Neural progenitor cell (in vitro differentiated cells): ENCODE measurements at regions not wholly inside any gene's neighbourhood (a gene's known extent, or its start where the extent isn't known, plus 50 kb on each side); places are given as distances from the start of the nearest gene placed in this dataset.

ENCODE experiments used
- DNase-seq: peaks from one replicate; pipeline ENCODE4 v3.0.0-alpha.2; 2016; ENCODE audit warnings: low spot score
- H2AFZ ChIP-seq: fragments of 200-600 bp; sonication (generic); replicated peaks from 2 replicates; pipeline ENCODE4 v1.6.1; 2016; ENCODE audit warnings: antibody characterized with exemption
- H3F3A ChIP-seq: fragments of 200-600 bp; sonication (generic); 2 replicates; pipeline ENCODE4 v1.6.1; 2016; ENCODE audit warnings: antibody characterized with exemption, low read depth
- H3K27ac ChIP-seq: fragments of 200-600 bp; sonication (generic); 2 replicates; pipeline ENCODE4 v1.5.1; 2016; ENCODE audit warnings: mild to moderate bottlenecking
- H3K27me3 ChIP-seq: fragments of 200-600 bp; sonication (generic); 2 replicates; pipeline ENCODE4 v1.6.1; 2016; ENCODE audit warnings: mild to moderate bottlenecking, moderate library complexity
- H3K36me3 ChIP-seq: fragments of 200-600 bp; sonication (generic); 2 replicates; pipeline ENCODE4 v1.5.1; 2016
- H3K4me1 ChIP-seq: fragments of 200-600 bp; sonication (generic); 2 replicates; pipeline ENCODE4 v1.6.1; 2016; ENCODE audit warnings: mixed run types
- H3K4me2 ChIP-seq: fragments of 200-600 bp; sonication (generic); 2 replicates; pipeline ENCODE4 v1.6.1; 2016
- H3K4me3 ChIP-seq: fragments of 200-600 bp; sonication (generic); 2 replicates; pipeline ENCODE4 v1.5.1; 2016
- H3K79me2 ChIP-seq: fragments of 200-600 bp; sonication (generic); 2 replicates; pipeline ENCODE4 v1.6.1; 2016; ENCODE audit warnings: low read depth
- H3K9ac ChIP-seq: fragments of 200-600 bp; sonication (generic); 2 replicates; pipeline ENCODE4 v1.6.1; 2016
- H3K9me3 ChIP-seq: fragments of 200-600 bp; sonication (generic); 2 replicates; pipeline ENCODE4 v1.5.1; 2016; ENCODE audit warnings: low read depth
- H4K20me1 ChIP-seq: fragments of 200-600 bp; sonication (generic); 2 replicates; pipeline ENCODE4 v1.6.1; 2016; ENCODE audit warnings: low read depth
- H3K27ac Mint-ChIP-seq: 3 replicates; pipeline ENCODE4 v1.8.0; 2021; ENCODE audit warnings: mixed read lengths
- H3K27me3 Mint-ChIP-seq: 2 replicates; pipeline ENCODE4 v1.8.0; 2022; ENCODE audit warnings: low read depth, mild to moderate bottlenecking, inconsistent platforms, moderate library complexity, mixed read lengths; ENCODE audit not compliant: insufficient read depth
- H3K36me3 Mint-ChIP-seq: 3 replicates; pipeline ENCODE4 v1.8.0; 2021; ENCODE audit warnings: mixed read lengths
- H3K4me1 Mint-ChIP-seq: 3 replicates; pipeline ENCODE4 v1.8.0; 2021; ENCODE audit warnings: mixed read lengths
- H3K4me3 Mint-ChIP-seq: 3 replicates; pipeline ENCODE4 v1.8.0; 2021; ENCODE audit warnings: mild to moderate bottlenecking, moderate library complexity, mixed read lengths
- H3K9me3 Mint-ChIP-seq: 3 replicates; pipeline ENCODE4 v1.8.0; 2020; ENCODE audit warnings: mixed read lengths
- CTCF ChIP-seq: fragments of 200-600 bp; sonication (generic); IDR thresholded peaks from 2 replicates; pipeline ENCODE4 v1.5.1; 2017; ENCODE audit warnings: antibody characterized with exemption, mild to moderate bottlenecking
- EZH2 ChIP-seq: fragments of 200-600 bp; sonication (generic); IDR thresholded peaks from 2 replicates; pipeline ENCODE4 v1.6.1; 2017; ENCODE audit warnings: antibody characterized with exemption, mild to moderate bottlenecking, moderate library complexity
- EZH2phosphoT487 ChIP-seq: fragments of 200-600 bp; sonication (generic); IDR thresholded peaks from 2 replicates; pipeline ENCODE4 v1.6.1; 2017; ENCODE audit warnings: antibody characterized with exemption

DNA sequence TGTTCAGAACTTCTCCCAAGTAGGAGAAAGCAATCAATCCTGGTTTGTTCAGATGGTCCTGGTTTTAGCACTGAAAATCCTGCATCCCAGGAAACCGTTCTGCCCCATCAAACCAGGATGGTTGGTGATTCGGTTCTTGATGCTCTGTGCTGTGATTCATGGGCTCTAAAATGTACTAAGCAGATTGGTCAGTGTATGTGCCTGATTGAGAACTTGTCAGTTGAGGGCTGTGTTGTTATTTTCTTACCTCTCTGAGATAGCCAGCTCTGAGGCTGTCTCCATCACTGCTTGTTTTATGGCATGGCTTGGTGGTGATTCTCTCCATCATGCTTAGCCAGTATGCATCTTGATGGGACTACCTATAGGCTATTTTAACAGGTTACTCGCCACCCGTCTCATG is 246.9 kb upstream of the RBFOX1 start:
- Histone ChIP-seq H3K4me1 (peaks cover 33% of the 10 kb centered on the region), H3K36me3 (no peaks in the 10 kb centered on the region), H3K27ac (no peak overlapping the region), H3K79me2 (no peaks in the 10 kb centered on the region), H3F3A (peaks cover 16% of the 10 kb centered on the region), H3K27me3 (peaks cover 37% of the 10 kb centered on the region), H3K9ac (no peak overlapping the region), H3K9me3 (no peaks in the 10 kb centered on the region), H4K20me1 (peaks cover 15% of the 10 kb centered on the region), H3K4me3 (no peak overlapping the region), H2AFZ (no peak overlapping the region), H3K4me2 (no peak overlapping the region)
- Mint-ChIP-seq H3K9me3 (no peaks in the 10 kb centered on the region), H3K27ac (no peak overlapping the region), H3K36me3 (no peaks in the 10 kb centered on the region), H3K27me3 (peaks cover 6% of the 10 kb centered on the region), H3K4me3 (no peak overlapping the region), H3K4me1 (peaks cover 44% of the 10 kb centered on the region)
- TF ChIP-seq CTCF (no peak), EZH2phosphoT487 (no peak), EZH2 (no peak)
- DNase-seq: no peak

- Histone ChIP-seq H3K36me3 (no peaks in the 10 kb centered on the region), H3K79me2 (no peaks in the 10 kb centered on the region), H3K9me3 (no peaks in the 10 kb centered on the region), H4K20me1 (no peaks in the 10 kb centered on the region), H3F3A (no peaks in the 10 kb centered on the region), H3K4me1 (peaks cover 6% of the 10 kb centered on the region), H2AFZ (no peak overlapping the region), H3K4me3 (no peak overlapping the region), H3K27me3 (peaks cover 37% of the 10 kb centered on the region), H3K4me2 (no peak overlapping the region), H3K27ac (no peak overlapping the region), H3K9ac (no peak overlapping the region)
- no peaks in the 10 kb centered on the region for H3K36me3 Mint-ChIP-seq
- peaks cover 17% of the 10 kb centered on the region for H3K4me1 Mint-ChIP-seq
- H3K27me3 Mint-ChIP-seq: peaks cover 5% of the 10 kb centered on the region
- TF ChIP-seq CTCF (no peak), EZH2phosphoT487 (no peak), EZH2 (no peak)
- no peak overlapping the region for H3K27ac Mint-ChIP-seq
- no peaks in the 10 kb centered on the region for H3K9me3 Mint-ChIP-seq
- no peak overlapping the region for H3K4me3 Mint-ChIP-seq
- no peak for DNase-seq
These were observed 249.5 kb upstream of the RBFOX1 start for GRCh38 chr16:7083096-7083495.

DNA sequence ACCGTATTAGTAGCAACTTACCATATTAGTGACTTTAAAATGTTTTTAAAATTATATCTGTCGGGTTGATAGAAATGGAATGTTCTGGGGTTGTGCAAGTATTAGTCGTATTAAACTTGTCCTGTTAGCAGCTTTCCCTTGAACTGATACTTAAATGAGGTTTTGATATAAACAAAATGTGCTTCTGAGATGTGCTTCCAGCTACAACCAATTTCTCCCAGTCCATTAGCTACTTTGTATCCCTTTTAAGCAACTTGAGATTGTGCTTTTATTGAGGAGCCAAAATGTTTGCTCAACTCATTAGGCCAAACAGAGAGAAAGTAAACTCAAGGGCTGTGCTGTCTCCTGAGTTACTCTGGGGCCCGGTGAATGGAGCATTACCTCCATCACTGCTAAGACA is 255.0 kb upstream of the RBFOX1 start:
- Mint-ChIP-seq H3K9me3 (peaks cover 3% of the 10 kb centered on the region), H3K36me3 (no peaks in the 10 kb centered on the region)

GRCh38 chr16:7074715-7075114 is 257.9 kb upstream of the RBFOX1 start:
- Histone ChIP-seq H2AFZ (no peak overlapping the region), H3K9me3 (no peaks in the 10 kb centered on the region), H3K9ac (no peak overlapping the region), H3K4me3 (no peak overlapping the region), H3K27me3 (no peaks in the 10 kb centered on the region), H3K36me3 (no peaks in the 10 kb centered on the region), H3F3A (no peaks in the 10 kb centered on the region), H3K27ac (no peak overlapping the region), H3K4me1 (no peaks in the 10 kb centered on the region), H4K20me1 (no peaks in the 10 kb centered on the region), H3K4me2 (no peak overlapping the region), H3K79me2 (no peaks in the 10 kb centered on the region)
- TF ChIP-seq EZH2 (no peak), CTCF (no peak), EZH2phosphoT487 (no peak)
- peaks cover 3% of the 10 kb centered on the region for H3K9me3 Mint-ChIP-seq
- no peak overlapping the region for H3K27ac Mint-ChIP-seq
- no peak for DNase-seq
- peaks cover 4% of the 10 kb centered on the region for H3K27me3 Mint-ChIP-seq
- no peak overlapping the region for H3K4me3 Mint-ChIP-seq
- H3K4me1 Mint-ChIP-seq: no peaks in the 10 kb centered on the region
- H3K36me3 Mint-ChIP-seq: no peaks in the 10 kb centered on the region

More for the DNA sequence above, 255.0 kb upstream of the RBFOX1 start:
- H3K27me3 Mint-ChIP-seq: peaks cover 2% of the 10 kb centered on the region
- no peaks in the 10 kb centered on the region for H3K36me3 ChIP-seq
- no peak overlapping the region for H3K27ac ChIP-seq
- no peak overlapping the region for H3K27ac Mint-ChIP-seq
- H3K4me1 Mint-ChIP-seq: no peaks in the 10 kb centered on the region
- no peaks in the 10 kb centered on the region for H3K9me3 ChIP-seq
- TF ChIP-seq EZH2 (no peak), EZH2phosphoT487 (no peak)
- H3K79me2 ChIP-seq: no peaks in the 10 kb centered on the region
- H3K4me3 ChIP-seq: no peak overlapping the region
- H2AFZ ChIP-seq: no peak overlapping the region
- H3K4me1 ChIP-seq: no peaks in the 10 kb centered on the region
- H3K4me2 ChIP-seq: no peak overlapping the region
- DNase-seq: no peak
- H4K20me1 ChIP-seq: no peaks in the 10 kb centered on the region
- no peak overlapping the region for H3K4me3 Mint-ChIP-seq
- H3K9ac ChIP-seq: no peak overlapping the region
- no peaks in the 10 kb centered on the region for H3F3A ChIP-seq
- no peaks in the 10 kb centered on the region for H3K27me3 ChIP-seq
